Neural progenitor cell (in vitro differentiated cells): ENCODE measurements at regions not wholly inside any gene's neighbourhood (a gene's known extent, or its start where the extent isn't known, plus 50 kb on each side); places are given as distances from the start of the nearest gene placed in this dataset.

Source experiments
- CTCF ChIP-seq: fragments of 200-600 bp; sonication (generic); IDR thresholded peaks from 2 replicates; pipeline ENCODE4 v1.5.1; 2017; ENCODE audit warnings: antibody characterized with exemption, mild to moderate bottlenecking
- EZH2phosphoT487 ChIP-seq: fragments of 200-600 bp; sonication (generic); IDR thresholded peaks from 2 replicates; pipeline ENCODE4 v1.6.1; 2017; ENCODE audit warnings: antibody characterized with exemption

- TF ChIP-seq CTCF (no peak), EZH2phosphoT487 (no peak)
Observed at GRCh38 chr4:137806420-137806819, 274.1 kb upstream of the PCDH18 start.
